K562 (cell line): ENCODE measurements at regions not wholly inside any gene's neighbourhood (a gene's known extent, or its start where the extent isn't known, plus 50 kb on each side); places are given as distances from the start of the nearest gene placed in this dataset.

Source experiments
- ATAC-seq: fragments of 200-7000 bp; cut with Tn5 transposase; 3 replicates; pipeline ENCODE4 v1.9.1; 2020; ENCODE audit warnings: moderate library complexity
- BruUV-seq: library from RNA; stranded (reverse); fragments of 400-500 nt; replicated peaks from 2 replicates; lab custom pipeline; 2021; lab: Mats Ljungman, UMichigan
- CTCF ChIA-PET: fragments of 300-600 bp; formaldehyde crosslinking; extraction: SDS; loops from one replicate; lab custom pipeline; 2021; ENCODE audit warnings: low intra/inter-chr PET ratio; lab: Yijun Ruan, JAX
- POLR2A ChIA-PET: fragments of 300-600, 350-650 bp; sonication (Branson Sonifier 250); formaldehyde crosslinking; extraction: SDS; loops from one replicate; lab custom pipeline; 2021; ENCODE audit warnings: antibody characterized with exemption, inconsistent platforms; lab: Yijun Ruan, JAX
- DNase-seq, 4 experiments: peaks; one replicate each; pipeline versions ENCODE4 v3.0.0 to v3.0.0-alpha.2; 2011 to 2018; ENCODE audit warnings: low spot score in 3 of 4, mixed read lengths in 3 of 4; ENCODE audit errors: extremely low read depth in 1 of 4
- FAIRE-seq: peaks from 2 replicates; lab custom pipeline; 2011; peaks lifted over from hg19 to GRCh38; lab: Jason Lieb, UNC
- H2AFZ ChIP-seq: 2 replicates; pipeline ENCODE4 v1.6.0; 2011; ENCODE audit warnings: low read depth, low read length, control low read depth, inconsistent platforms
- H3K27ac ChIP-seq: fragments of 200-600 bp; 3 replicates; pipeline ENCODE4 v1.8.0; 2011; ENCODE audit warnings: low read depth, mild to moderate bottlenecking, control low read depth, inconsistent platforms, low read length, moderate library complexity, mixed read lengths; ENCODE audit errors: extremely low read depth
- H3K27me3 ChIP-seq, 2 experiments: fragments of 300-600 bp in 1 of 2; 2 replicates in 1 of 2; 3 replicates in 1 of 2; pipeline versions ENCODE4 v1.6.0 to v1.8.0; 2011; ENCODE audit warnings: inconsistent platforms in 2 of 2, low read length in 2 of 2, mild to moderate bottlenecking in 1 of 2, mixed read lengths in 1 of 2, moderate library complexity in 1 of 2; ENCODE audit not compliant: control insufficient read depth in 2 of 2, insufficient read depth in 2 of 2
- H3K36me3 ChIP-seq: fragments of 300-600 bp; 3 replicates; pipeline ENCODE4 v1.8.0; 2011; ENCODE audit warnings: mild to moderate bottlenecking, low read length, inconsistent platforms; ENCODE audit not compliant: control insufficient read depth, insufficient read depth
- H3K4me1 ChIP-seq, 2 experiments: fragments of 200-600 bp in 1 of 2; replicated peaks in 1 of 2; 2 replicates in 1 of 2; 3 replicates in 1 of 2; pipeline versions ENCODE4 v1.5.1 to v1.8.0; 2011; ENCODE audit warnings: inconsistent platforms in 2 of 2, low read length in 2 of 2, mild to moderate bottlenecking in 1 of 2, mixed read lengths in 1 of 2, moderate library complexity in 1 of 2; ENCODE audit not compliant: control insufficient read depth in 2 of 2, insufficient read depth in 2 of 2
- H3K4me2 ChIP-seq: 2 replicates; pipeline ENCODE4 v1.6.1; 2011; ENCODE audit warnings: low read length, control low read depth, inconsistent platforms, mixed read lengths; ENCODE audit not compliant: insufficient read depth
- H3K4me3 ChIP-seq: fragments of 200-600 bp; sonication (generic), shearing (Covaris generic); 2 replicates; pipeline ENCODE4 v1.5.1; 2016; ENCODE audit warnings: control low read depth, inconsistent platforms
- H3K79me2 ChIP-seq: fragments of 200-600 bp; 3 replicates; pipeline ENCODE4 v1.8.0; 2011; ENCODE audit warnings: low read length, inconsistent platforms; ENCODE audit not compliant: control insufficient read depth, insufficient read depth
- H3K9ac ChIP-seq, 2 experiments: 2 replicates each; pipeline versions ENCODE4 v1.6.0 to v1.6.1; 2011; ENCODE audit warnings: low read depth in 2 of 2, low read length in 2 of 2, control low read depth in 1 of 2, inconsistent platforms in 1 of 2, mild to moderate bottlenecking in 1 of 2, mixed read lengths in 1 of 2; ENCODE audit not compliant: insufficient read depth in 1 of 2
- H3K9me1 ChIP-seq: one replicate; pipeline ENCODE4 v1.6.0; 2011; ENCODE audit warnings: inconsistent platforms, mild to moderate bottlenecking, low read length, moderate library complexity; ENCODE audit not compliant: control insufficient read depth, insufficient read depth
- H3K9me3 ChIP-seq: replicated peaks from 2 replicates; pipeline ENCODE4 v1.5.1; 2011; ENCODE audit warnings: low read depth, low read length, inconsistent platforms; ENCODE audit not compliant: control insufficient read depth, insufficient read depth
- H4K20me1 ChIP-seq: replicated peaks from 2 replicates; pipeline ENCODE4 v1.6.1; 2011; ENCODE audit warnings: low read length, inconsistent platforms, mixed read lengths; ENCODE audit not compliant: control insufficient read depth, insufficient read depth
- CHCHD3 ChIP-seq: fragments of 250-450 bp; sonication (Bioruptor Pico); IDR thresholded peaks from 2 replicates; pipeline ENCODE4 v2.1.2; 2022; ENCODE audit warnings: mild to moderate bottlenecking
- ELK1 ChIP-seq: sonication (generic); formaldehyde crosslinking; IDR thresholded peaks from 2 replicates; pipeline ENCODE4 v1.8.1; 2022; ENCODE audit warnings: missing genetic modification reagents
- ZBTB34 ChIP-seq: fragments of 250-450 bp; sonication (Bioruptor Pico); IDR thresholded peaks from 2 replicates; pipeline ENCODE4 v1.8.0; 2021; ENCODE audit warnings: mild to moderate bottlenecking, moderate library complexity
- WGBS: fragments of 100-300 bp; shearing (Covaris generic); methylation state at CpG from one replicate; pipeline ENCODE4 v1.1.6; 2016; ENCODE audit warnings: low coverage, mixed read lengths; ENCODE audit not compliant: insufficient coverage; ENCODE audit errors: missing lambda C conversion rate; 5-methylcytosine and 5-hydroxymethylcytosine counted together
- in situ Hi-C: fragments of 300-500 bp; cut with MboI; formaldehyde crosslinking; loops from 4 replicates; pipeline ENCODE4 v1.15.0; 2018; ENCODE audit warnings: inconsistent platforms, mixed read lengths
- intact Hi-C: fragments of 100-400 bp; cut with micrococcal nuclease; formaldehyde crosslinking; loops from 2 replicates; pipeline ENCODE4 v1.14.2; 2022
- TF ChIP-seq, protein P1 (sequence below): sonication (generic); formaldehyde crosslinking; IDR thresholded peaks from 2 replicates; pipeline ENCODE4 v1.8.0; 2022; ENCODE audit warnings: mild to moderate bottlenecking, missing genetic modification reagents
- TF ChIP-seq, protein P2 (sequence below): fragments of 250-450 bp; sonication (Bioruptor Pico); IDR thresholded peaks from 2 replicates; pipeline ENCODE4 v1.8.0; 2021; ENCODE audit warnings: moderate library complexity, mild to moderate bottlenecking, inconsistent platforms

DNA sequence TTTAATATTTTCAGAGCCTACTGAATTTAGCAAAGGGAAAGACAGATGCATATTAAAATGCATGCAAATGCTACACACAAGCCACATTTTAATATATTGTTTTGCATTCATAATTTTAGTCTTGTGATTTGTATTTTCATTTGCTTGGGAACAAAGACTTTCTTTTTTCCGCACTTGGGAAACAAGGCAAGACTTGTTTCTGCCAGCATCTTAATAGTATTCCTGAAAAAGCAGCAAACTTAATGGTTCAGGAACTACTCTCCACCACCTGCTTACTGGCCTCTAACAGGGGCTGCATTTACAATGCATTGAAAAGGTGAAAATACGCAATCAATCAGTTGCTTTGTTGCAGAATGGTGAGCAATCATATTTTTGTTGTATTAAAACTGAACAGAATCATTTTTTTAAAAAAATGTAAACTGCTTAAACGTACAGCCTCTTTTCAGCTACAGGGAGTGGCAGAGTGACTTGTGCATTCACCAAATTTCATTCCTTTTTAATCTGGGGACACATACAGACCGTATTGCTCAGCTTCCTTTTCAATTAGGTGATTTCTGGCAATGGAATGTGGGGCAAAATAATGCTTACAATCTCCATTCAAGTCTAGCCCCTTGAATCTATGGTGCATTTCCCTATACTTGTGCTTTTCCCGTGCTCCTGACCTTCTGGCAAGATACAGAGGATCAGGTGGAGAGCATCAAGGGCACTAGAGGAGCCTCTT is 144.1 kb upstream of the BTG1 start (continued):
- no peak for TF ChIP-seq ELK1 (CRISPR knock-in tag)
- TF ChIP-seq, protein P1, sequence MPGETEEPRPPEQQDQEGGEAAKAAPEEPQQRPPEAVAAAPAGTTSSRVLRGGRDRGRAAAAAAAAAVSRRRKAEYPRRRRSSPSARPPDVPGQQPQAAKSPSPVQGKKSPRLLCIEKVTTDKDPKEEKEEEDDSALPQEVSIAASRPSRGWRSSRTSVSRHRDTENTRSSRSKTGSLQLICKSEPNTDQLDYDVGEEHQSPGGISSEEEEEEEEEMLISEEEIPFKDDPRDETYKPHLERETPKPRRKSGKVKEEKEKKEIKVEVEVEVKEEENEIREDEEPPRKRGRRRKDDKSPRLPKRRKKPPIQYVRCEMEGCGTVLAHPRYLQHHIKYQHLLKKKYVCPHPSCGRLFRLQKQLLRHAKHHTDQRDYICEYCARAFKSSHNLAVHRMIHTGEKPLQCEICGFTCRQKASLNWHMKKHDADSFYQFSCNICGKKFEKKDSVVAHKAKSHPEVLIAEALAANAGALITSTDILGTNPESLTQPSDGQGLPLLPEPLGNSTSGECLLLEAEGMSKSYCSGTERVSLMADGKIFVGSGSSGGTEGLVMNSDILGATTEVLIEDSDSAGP (CRISPR knock-in tag), result no peak

DNA sequence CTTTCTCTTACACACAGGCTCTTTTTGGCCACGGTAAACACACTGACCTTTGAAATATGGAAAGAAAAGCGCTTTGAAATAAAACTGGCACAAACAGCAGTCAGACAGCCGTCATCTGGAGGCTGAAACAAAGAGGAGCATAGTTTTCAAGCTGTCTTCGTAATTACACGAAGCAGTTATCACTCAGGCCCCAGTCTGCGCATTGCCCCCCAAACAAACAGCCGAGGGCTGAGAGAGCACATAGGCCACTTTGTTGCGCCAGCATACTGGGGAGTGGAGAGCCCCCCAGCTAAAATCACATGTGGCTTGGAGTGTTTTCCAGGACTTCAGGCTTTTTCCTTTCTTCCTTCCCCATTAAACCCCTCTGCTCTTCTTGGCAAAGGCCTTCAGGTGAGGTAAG is 142.9 kb upstream of the BTG1 start:
- intact Hi-C loops, result no loop called here
- peak overlapping the region in 1 of 2 experiments; percentile 48; a peak in 1 of 4 replicates for H3K9ac ChIP-seq
- no peak overlapping the region for H3K27ac ChIP-seq
- no peaks in the 10 kb centered on the region for H3K27me3 ChIP-seq
- no peaks in the 10 kb centered on the region for H3K36me3 ChIP-seq
- no TSS peak for BruUV-seq
- H3K9me1 ChIP-seq, result no peaks in the 10 kb centered on the region
- H3K4me1 ChIP-seq, result no peaks in the 10 kb centered on the region
- in situ Hi-C loops, result no loop called here
- H4K20me1 ChIP-seq, result no peaks in the 10 kb centered on the region
- 0 out of 2 replicates have a peak overlapping the region, but pooled peaks have one; percentile 7 for H2AFZ ChIP-seq
- H3K79me2 ChIP-seq, result no peaks in the 10 kb centered on the region
- 75% methylated on average over 8 of the region's 8 CpGs for WGBS
- H3K4me3 ChIP-seq, result no peak overlapping the region
- POLR2A ChIA-PET, result interaction anchor here (0.7 to 2.2 kb wide), 4 partner anchors 10 to 143 kb away, joined by 3 to 7 read pairs (median 4); partner anchors contain the start of gene BTG1
- FAIRE-seq (no peak), ATAC-seq (no peak), DNase-seq (no peak)
- TF ChIP-seq ZBTB34 (CRISPR knock-in tag), result no peak
- TF ChIP-seq CHCHD3 (CRISPR knock-in tag), result no peak
- TF ChIP-seq, protein P2, sequence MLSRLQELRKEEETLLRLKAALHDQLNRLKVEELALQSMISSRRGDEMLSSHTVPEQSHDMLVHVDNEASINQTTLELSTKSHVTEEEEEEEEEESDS (CRISPR knock-in tag), result no peak
- H3K9me3 ChIP-seq, result no peaks in the 10 kb centered on the region
- CTCF ChIA-PET, result no interaction called here
- H3K4me2 ChIP-seq, result no peak overlapping the region
